Fibroblast of skin of left quadriceps (primary cell): ENCODE measurements at regions not wholly inside any gene's neighbourhood (a gene's known extent, or its start where the extent isn't known, plus 50 kb on each side); places are given as distances from the start of the nearest gene placed in this dataset.
"Not testable (repeated sequence)": the region's sequence is repeated elsewhere in the genome, so short reads cannot be mapped to it uniquely, and the experiment has no call there.

Experiments used
- DNase-seq, 2 experiments: peaks; one replicate each; pipeline ENCODE4 v3.0.0-alpha.2; 2013; ENCODE audit warnings: low read depth in 2 of 2

DNA sequence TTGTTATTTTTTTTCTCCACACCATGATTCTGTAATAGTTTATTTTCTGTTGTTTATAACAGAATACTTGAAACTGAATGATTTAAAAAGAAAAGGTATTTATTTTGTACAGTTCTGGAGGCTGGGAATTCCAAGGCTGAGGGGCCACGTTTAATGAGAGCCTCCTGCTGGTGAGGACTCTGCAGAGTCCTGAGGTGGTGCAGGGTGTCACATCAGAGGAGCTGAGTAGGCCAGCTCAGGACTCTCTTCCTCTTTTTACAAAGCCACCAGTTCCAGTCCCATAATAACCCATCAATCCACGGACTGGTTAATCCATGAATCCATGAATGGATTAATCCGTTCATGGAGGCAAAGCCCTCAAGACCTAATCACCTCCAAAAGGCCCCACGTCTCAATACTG lies 71.6 kb downstream of the TFAP2A start:
- DNase-seq: no peak

DNA sequence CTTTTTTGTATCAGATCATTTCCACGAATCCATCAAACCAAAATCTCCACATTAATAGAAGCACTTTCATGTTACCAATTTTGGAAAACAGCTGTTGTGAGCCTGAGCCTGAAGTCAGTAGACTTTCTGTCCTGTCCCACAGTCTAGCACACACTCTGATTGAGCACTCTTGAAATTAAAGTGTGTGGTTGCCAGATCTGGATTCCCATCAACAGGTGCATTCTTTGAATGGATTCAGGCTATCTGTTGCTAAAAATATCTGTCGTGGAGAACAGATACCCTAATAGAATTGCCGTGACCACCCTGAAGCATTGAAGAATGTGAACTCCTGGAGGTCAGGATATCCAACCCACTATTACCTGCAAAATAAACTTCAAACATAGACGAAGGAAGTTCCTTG lies 73.3 kb downstream of the TFAP2A start:
- DNase-seq: no peak

DNA sequence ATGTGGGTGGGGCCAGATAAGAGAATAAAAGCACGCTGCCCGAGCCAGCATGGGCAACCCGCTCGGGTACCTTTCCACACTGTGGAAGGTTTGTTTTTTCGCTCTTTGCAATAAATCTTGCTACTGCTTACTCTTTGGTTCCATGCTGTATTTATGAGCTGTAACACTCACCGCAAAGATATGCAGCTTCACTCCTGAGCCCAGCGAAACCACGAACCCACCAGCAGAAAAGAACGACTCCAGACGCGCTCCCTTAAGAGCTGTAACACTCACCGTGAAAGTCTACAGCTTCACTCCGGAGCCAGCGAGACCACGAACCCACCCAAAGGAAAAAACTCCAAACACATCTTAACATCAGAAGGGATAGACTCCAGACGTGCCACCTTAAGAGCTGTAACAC lies 76.7 kb downstream of the TFAP2A start:
- no peak for DNase-seq

DNA sequence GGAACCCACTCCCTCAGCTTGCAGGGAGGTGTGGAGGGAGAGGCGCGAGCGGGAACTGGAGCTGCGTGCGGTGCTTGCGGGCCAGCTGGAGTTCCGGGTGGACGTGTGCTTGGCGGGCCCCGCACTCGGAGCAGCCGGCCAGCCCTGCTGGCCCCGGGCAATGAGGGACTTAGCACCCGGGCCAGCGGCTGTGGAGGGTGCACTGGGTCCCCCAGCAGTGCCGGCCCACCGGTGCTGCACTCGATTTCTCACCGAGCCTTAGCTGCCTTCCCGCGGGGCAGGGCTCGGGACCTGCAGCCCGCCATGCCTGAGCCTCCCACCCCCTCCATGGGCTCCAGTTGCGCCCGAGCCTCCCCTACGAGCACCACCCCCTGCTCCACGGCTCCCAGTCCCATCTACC lies 77.5 kb downstream of the TFAP2A start:
- not testable (repeated sequence) for DNase-seq

DNA sequence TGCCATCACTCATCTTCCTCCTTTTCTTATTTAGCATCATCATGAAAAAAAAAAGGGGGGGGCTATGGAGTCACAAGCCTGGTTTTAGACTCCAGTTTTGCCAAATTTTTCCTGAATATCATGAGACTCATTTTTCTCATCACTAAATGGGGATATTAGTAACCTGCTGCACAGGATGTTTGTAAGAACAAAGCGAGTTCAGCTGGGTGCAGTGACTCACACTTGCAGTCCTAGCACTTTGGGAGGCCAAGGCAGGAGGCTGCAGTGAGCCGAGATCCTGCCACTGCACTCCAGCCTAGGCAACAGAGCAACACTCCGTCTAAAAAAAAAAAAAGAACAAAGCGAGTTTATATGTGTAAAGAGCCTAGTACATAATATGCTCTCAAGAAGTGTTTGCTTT lies 82.8 kb downstream of the TFAP2A start:
- DNase-seq: no peak

DNA sequence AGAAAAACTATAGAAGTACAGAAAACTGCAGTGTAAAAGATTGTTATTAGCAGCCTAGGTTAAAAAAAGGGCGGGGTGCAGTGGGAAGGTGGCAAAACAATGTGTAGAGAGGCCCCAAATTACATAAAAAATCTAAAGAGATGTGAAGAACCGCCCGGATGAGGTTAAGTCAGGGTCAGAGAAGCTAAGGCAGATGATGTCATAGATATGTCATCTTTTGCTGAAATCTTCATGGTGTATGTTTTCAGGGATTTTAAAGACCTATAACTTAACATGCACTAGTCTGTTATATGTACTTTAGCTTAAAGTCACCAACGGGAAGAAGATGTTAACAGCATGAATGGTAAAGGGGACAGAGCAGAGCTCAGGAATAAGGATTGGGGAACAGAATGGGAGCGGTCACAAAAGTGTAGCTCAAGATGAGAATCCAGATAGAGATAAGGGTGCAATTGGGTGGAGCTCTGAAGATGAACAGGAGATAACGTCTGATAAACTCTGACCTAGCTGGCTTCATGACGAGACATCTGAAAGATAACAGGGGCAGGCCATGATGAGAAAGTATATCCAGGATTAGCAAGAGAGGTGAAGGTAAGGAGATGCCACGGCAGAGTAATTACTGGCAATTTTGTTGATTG lies 83.4 kb downstream of the TFAP2A start:
- DNase-seq: no peak

DNA sequence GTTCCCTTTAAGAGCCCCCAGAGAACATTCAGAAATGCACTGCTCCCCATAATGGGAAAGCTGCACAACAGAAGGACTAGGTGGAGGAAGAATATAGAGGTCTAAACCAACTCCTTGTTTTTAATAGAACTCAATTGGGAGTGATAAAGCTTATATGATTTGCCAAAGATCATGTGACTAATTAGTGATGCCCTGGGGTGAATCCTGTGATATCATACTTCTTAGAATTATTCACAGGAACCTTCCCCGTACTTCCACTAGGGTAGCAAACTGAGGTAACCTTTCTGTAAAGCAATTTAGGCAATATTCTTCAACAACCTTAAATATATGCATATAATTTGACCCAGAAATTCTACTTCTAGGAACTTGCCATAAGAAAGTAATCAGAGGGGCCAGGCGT lies 84.4 kb downstream of the TFAP2A start:
- DNase-seq: no peak

DNA sequence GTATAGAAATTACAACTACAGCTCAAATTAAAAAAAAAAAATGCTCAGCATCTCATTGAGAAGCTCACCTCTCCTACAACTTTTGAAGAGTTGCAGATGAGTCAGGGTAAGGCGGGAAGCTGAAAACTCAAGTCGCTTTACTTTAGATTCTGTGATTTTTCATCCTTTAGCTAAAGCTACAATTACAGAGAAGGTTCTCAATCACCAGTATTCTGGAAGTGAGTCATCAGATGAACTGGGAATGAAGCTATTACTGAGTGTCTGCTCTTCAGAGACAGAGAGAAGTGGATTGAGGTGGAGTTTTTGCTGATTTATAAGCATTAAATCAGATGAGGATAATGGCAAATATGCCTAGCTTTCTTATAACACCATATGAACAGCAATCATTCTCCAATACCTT lies 91.9 kb downstream of the TFAP2A start:
- DNase-seq: no peak

DNA sequence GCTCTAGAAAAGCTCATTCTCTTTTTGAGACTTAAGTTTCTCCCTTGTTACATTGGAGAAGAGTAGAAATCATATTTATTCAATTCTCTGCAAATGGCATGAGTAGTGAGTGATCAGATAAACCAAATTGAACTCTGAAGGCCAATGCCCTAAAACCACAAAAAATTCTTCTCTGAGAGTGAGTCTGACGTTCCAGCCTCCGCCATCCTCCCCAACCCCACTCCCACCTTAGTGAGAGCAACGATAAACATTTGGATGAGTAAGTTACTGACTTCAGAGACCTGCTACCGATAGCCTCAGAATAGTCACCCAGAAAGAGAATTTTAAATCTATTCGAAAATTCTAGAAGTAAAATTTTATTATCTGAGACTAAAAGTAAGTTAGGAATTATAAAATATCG lies 94.6 kb downstream of the TFAP2A start:
- DNase-seq: no peak

DNA sequence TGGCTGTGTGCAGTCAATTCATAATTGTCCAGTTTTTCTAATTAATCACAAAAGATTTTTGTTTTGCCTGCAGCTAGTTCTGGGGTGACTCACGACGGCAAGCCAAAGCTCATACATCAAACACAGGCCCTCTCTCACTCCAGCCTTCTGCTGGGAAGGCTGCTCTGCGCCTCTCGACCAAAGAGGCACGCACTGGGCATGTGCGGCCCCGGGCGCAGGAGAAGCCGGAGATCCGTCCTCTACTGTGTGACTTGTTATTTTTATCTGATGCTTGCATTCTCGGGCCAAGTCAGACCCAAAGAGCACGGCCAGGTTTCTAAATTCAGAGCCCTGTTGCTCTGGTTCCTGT lies 98.5 kb downstream of the TFAP2A start:
- DNase-seq: no peak

DNA sequence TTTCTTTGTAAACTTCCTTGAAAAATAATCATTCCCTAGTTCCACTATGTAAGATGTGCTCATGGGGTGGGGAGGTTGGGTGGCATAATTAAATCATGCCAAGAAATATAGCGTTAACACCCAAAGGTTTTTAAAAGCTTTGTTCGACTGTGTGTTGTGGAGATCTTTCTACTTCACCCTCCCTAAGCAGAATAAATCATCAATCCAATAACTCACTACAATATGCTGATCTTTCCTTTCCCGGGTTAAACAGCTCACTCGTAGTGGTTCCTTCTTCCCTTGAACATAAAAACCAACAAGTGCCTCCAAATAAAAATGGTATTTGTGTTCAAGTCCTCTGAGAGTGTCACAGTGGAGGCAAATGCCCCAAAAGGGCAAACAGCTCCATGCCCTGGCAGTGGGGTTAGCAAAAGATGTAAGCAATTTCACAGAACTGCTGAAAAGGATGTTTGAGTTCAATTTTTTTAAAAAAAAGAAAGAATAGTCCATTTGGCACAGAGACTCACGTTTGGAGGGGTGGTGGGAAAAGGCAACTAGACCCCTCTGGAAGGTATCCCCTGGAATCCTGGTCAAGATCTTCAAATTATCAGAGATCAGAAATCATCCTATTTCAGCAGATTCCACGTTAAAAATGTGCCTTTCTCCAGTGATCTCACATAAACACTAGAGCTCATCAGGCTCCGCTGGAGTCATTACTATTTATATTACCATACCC lies 99.1 kb downstream of the TFAP2A start:
- no peak for DNase-seq

DNA sequence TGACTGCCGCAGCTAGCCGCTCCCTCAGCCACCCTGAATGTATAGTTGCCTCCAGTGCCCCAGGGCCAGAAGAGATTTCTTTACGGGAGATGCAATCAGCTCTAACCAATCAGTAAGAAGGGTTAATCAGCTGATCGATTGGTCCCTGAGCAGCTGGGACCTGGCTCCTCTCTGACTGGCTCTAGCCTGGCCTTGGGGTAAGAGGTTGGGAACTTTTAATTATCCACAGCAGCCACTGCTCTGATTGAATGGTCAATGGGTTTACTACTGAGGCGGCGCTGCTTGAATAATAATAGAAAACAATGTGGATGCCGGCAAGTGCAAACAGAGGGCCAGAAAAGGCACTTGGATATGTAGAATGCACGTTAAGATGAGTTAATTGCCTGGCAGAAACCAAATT lies 99.8 kb downstream of the TFAP2A start:
- no peak for DNase-seq

DNA sequence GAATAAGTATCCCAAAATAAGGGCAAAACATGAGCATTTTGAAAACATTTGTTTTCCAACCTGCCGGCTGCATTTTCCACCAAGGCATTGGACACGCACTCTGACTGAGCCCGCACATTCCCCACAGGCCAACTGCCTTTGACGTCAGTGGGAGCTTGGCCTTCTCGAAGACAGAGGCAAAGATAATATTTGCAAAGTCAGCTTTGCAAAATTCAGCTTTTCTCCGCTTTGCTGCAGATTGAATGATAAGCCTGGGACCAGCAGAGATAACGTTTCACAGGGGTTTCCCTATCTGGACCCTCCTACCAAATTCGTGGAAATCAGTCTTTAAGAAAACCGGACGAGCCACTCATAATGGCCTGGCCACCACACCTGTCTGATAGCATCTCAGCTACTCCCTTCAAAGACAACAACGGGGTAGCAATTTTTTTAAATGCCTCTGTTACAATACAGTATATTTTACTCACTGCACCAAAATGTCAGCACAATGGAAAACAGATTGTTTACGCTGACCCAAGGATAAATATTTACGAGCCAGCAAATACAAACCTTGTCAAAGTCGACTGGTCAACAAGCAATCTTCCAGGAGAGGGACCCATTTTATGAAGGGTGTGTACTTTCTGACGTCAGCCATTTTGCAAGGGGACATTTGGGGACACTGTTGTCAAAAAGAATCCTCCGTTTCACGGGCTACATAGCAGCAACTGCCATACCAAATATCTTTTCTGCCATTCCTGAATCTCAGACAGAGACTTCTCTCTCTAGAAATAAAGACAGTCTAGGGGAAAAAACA lies 100.5 kb downstream of the TFAP2A start:
- DNase-seq: no peak

DNA sequence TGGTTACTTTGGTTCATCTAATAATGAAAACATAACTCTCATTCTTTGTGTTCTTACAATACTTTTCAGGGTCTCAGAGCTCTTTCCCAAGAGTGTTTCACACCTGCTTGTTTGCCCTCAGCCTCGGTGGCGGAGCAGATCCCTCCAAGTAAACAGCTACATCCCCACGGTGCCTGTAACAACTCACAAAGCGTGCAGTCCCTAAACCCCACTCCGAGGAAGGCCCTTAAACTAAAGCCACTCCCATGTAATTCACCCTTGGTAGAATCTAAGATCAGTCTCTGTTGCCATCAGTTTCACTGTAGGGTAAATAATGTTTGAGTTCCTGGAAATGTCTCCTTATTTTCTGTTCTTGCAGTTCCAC lies 101.1 kb downstream of the TFAP2A start:
- DNase-seq: no peak

DNA sequence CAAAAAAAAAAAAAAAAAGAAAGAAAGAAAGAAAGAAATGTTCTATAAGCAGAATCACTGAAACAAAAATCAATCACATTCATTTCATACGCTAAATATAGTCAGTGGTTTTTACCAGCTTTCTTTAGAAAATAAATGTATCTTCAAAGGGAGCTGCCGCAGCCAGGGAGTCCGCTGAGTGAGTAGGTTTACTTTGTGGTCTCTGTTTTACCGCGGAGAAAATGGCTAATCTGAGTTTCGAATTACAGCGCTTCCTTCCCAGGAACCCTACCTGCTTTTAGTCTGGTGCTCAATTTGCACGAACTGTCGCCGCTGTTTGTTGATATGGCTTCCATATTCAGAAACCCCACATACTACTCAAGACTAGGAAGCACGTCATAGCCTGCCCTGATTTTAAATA lies 102.4 kb downstream of the TFAP2A start:
- DNase-seq: no peak

DNA sequence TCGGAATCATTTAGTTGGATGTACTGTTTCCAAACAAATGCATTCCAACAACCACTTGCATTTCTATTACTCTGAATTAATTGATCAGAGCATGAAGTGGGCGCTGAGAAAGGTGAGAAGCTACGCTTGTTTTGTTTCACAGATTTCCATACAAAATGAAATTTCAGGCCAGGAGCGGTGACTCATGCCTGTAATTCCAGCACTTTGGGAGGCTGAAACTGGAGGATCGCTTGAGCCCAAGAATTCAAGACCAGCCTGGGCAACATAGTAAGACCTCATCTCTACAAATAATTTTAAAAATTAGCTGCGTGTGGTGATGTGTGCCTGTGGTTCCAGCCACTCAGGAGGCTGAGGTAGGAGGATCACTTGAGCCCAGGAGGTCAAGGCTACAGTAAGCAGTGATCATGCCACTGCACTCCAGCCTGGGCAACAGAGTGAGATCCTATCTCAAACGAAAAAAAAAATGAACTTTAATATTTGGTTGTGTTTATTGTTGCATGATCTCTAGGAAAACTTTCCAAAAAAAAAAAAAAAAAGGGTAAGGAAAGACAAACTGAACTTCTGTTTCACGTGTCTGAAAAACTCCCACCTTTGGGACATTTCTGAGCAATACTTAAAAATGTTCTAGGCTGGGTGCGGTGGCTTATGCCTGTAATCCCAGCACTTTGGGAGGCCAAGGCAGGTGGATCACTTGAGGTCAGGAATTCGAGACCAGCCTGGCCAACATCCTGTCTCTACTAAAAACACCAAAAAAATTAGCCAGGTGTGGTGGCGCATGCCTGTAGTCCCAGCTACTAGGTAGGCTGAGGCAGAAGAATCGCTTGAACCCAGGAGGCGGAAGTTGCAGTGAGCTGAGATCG lies 103.1 kb downstream of the TFAP2A start:
- not testable (repeated sequence) for DNase-seq

DNA sequence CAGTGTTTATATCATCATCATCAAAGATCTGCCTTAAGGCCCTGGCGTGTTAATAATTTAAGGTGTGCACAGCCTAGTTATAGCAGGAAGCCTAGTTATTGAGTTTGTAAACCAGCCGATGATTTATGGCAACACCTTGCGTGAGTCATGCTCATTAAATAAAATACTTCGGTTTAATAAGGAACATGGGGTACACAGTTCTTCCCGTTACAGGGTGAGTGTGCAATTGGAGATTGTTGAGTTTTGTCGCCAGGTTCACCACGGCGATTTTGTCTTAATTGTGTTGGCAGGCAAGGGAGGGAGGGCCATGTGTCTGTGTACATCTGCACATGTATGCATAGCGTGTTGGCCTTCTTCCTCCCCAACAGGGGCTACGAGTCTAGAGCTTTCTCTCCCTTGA lies 104.0 kb downstream of the TFAP2A start:
- DNase-seq: no peak

DNA sequence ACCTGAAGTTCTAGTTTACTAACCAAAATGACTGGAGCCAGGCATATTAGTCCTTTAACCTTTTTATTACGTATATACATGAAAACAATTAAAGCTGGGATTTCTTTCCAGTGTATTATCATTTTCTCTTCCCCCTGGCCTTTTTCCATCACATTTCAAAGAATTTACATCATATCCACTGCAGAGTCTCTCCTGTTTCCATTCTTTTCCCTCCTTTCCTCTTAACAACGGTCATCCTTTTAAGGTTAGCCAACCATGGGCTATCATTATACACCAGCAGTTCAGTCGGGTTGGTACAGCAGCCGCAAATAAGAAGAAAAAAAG lies 104.6 kb downstream of the TFAP2A start:
- no peak for DNase-seq

DNA sequence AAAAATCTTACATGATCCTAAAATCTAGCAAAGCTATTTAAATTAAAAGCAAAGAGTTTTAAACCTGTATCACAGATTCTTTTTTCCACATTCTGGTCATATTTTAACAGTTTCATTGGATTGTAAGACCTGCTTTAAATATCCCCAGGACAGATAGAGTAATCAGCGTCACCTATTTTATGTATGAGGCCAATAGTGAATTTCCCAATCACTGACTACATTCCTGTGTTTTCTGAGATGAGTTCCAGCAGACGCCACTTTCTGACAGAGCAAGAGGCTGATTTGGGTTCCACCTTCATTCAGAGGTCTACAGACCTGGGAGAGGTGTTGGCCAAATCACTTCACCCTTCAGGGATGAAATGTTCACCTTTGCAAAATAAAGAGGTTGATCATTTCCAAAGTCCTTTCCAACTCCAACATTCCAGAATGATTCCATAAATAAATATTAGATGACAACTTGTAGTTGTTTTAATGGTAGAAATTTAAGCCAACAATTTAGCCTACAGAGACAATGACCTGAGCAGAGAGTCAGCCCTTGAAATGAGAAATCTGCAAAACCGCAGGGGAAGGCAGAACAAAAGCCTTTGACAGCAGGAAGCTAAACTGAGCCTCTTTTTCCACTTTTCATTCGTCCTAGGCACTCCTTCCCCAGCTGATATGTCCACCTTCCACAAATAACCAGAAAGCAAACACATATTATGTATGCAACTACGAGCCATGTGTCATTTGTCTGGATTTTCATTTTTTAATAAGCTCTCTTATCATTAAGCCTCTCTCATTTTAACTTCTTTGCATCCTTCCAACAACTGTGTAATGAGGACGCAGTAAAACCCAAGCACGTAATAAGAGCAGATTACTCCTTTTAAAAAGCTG lies 105.2 kb downstream of the TFAP2A start:
- no peak for DNase-seq

DNA sequence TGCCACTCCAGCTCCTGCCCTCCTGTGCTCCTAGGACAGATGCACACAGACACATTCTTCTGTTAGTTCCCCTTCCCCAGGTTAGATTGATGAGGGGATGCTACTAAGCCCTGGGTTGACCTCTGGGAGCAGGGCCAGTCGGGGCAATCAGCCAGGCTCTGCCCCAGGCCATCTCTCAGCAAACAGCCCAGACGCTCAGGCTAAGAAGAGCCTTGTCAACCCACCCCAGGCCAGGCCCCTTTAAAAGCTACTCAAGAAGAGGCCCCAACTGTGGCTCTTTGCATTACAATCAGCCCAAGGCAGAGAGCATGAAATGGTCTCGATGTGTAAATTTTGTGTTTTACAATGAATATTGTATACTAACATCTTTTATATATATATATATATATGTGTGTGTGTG lies 107.4 kb downstream of the TFAP2A start:
- no peak for DNase-seq

DNA sequence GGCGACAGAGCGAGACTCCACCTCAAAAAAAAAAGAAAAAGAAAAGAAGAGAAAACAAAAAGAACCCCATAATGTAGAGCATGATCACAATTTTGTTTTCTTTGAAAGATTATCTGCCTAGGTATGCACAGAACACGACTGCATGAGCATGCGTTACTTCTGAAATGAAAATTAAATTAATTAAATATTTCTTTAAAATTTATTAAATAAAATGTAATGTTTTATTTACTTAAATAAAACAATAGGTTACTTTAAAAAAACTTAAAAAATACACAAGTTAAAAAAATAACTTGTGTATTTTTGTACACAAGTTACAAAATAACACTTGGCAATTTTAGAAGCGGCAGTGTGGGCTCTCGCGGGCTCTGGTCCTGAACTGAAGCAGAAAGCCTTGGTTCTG lies 107.8 kb downstream of the TFAP2A start:
- DNase-seq: no peak
